Stimulated activated CD4-positive, alpha-beta T cell treated with anti-CD3 and anti-CD28 coated beads, TNF-alpha, amount 100 ng/mL, for 24 hours (primary cell): ENCODE measurements at regions not wholly inside any gene's neighbourhood (a gene's known extent, or its start where the extent isn't known, plus 50 kb on each side); places are given as distances from the start of the nearest gene placed in this dataset.

Source experiments
- DNase-seq, 3 experiments: peaks; one replicate each; pipeline ENCODE4 v3.0.0-alpha.2; 2020; ENCODE audit warnings: low read depth in 3 of 3

- DNase-seq, result no peak
Measured at GRCh38 chr13:83219832-83220231, 662.4 kb downstream of the SLITRK1 start.

GRCh38 chr13:83216479-83217245 lies 665.6 kb downstream of the SLITRK1 start:
- DNase-seq, result no peak

GRCh38 chr13:83215627-83216026 lies 666.6 kb downstream of the SLITRK1 start:
- DNase-seq, result no peak

GRCh38 chr13:83214452-83214851 lies 667.8 kb downstream of the SLITRK1 start:
- DNase-seq, result no peak

GRCh38 chr13:83211301-83211700 lies 671.0 kb downstream of the SLITRK1 start:
- no peak for DNase-seq

- DNase-seq, result no peak
Measured at GRCh38 chr13:83204886-83205285, 677.4 kb downstream of the SLITRK1 start.

GRCh38 chr13:83201506-83201905 lies 680.8 kb downstream of the SLITRK1 start:
- no peak for DNase-seq

- DNase-seq, result no peak
Measured at GRCh38 chr13:83197316-83197715, 685.0 kb downstream of the SLITRK1 start.

- DNase-seq, result no peak
Measured at GRCh38 chr13:83190020-83190419, 692.3 kb downstream of the SLITRK1 start.

GRCh38 chr13:83184819-83185218 lies 697.5 kb downstream of the SLITRK1 start:
- DNase-seq, result no peak

GRCh38 chr13:83184150-83184475 lies 698.2 kb downstream of the SLITRK1 start:
- no peak for DNase-seq

- DNase-seq, result no peak
Measured at GRCh38 chr13:83183439-83184149, 698.7 kb downstream of the SLITRK1 start.

GRCh38 chr13:83182845-83183244 lies 699.4 kb downstream of the SLITRK1 start:
- no peak for DNase-seq

GRCh38 chr13:83178008-83178407 lies 704.3 kb downstream of the SLITRK1 start:
- no peak for DNase-seq

GRCh38 chr13:83168590-83168989 lies 713.7 kb downstream of the SLITRK1 start:
- DNase-seq, result no peak

GRCh38 chr13:83167203-83167602 lies 715.1 kb downstream of the SLITRK1 start:
- no peak for DNase-seq

- DNase-seq, result no peak
Measured at GRCh38 chr13:83166550-83166949, 715.7 kb downstream of the SLITRK1 start.

GRCh38 chr13:83162493-83162892 lies 719.8 kb downstream of the SLITRK1 start:
- DNase-seq, result no peak

GRCh38 chr13:83153848-83154247 lies 728.4 kb downstream of the SLITRK1 start:
- no peak for DNase-seq

GRCh38 chr13:83151308-83151660 lies 731.0 kb downstream of the SLITRK1 start:
- no peak for DNase-seq

- DNase-seq, result no peak
Measured at GRCh38 chr13:83150616-83151307, 731.5 kb downstream of the SLITRK1 start.

- DNase-seq, result no peak
Measured at GRCh38 chr13:83136660-83137059, 745.6 kb downstream of the SLITRK1 start.

- DNase-seq, result no peak
Measured at GRCh38 chr13:83125791-83126190, 756.5 kb downstream of the SLITRK1 start.
